SK-N-SH (cell line): ENCODE measurements at regions not wholly inside any gene's neighbourhood (a gene's known extent, or its start where the extent isn't known, plus 50 kb on each side); places are given as distances from the start of the nearest gene placed in this dataset.
"Not testable (repeated sequence)": the region's sequence is repeated elsewhere in the genome, so short reads cannot be mapped to it uniquely, and the experiment has no call there.

Source experiments
- CTCF ChIA-PET: fragments of 300-600, 350-600 bp; formaldehyde crosslinking; extraction: SDS; loops from one replicate; lab custom pipeline; 2021; lab: Yijun Ruan, JAX
- POLR2A ChIA-PET: fragments of 350-600 bp; sonication (Branson Sonifier 250); formaldehyde crosslinking; extraction: SDS; loops from one replicate; lab custom pipeline; 2020; ENCODE audit warnings: antibody characterized with exemption, inconsistent platforms; lab: Yijun Ruan, JAX
- DNase-seq: peaks from one replicate; pipeline ENCODE4 v3.0.0; 2012
- H2AFZ ChIP-seq: fragments of 200-600 bp; sonication (generic); 2 replicates; pipeline ENCODE4 v1.8.1; 2016; ENCODE audit warnings: antibody characterized with exemption, mild to moderate bottlenecking, low read depth
- H3F3A ChIP-seq: fragments of 200-600 bp; sonication (generic); replicated peaks from 2 replicates; pipeline ENCODE3; 2016; ENCODE audit warnings: antibody characterized with exemption, mild to moderate bottlenecking; ENCODE audit not compliant: insufficient read depth
- H3K27ac ChIP-seq, 2 experiments: fragments of 200-500 bp in 1 of 2; fragments of 200-600 bp in 1 of 2; sonication (Bioruptor generic) in 1 of 2; sonication (generic), shearing (Covaris generic) in 1 of 2; 2 replicates each; pipeline versions ENCODE4 v1.5.1 to v1.6.1; 2014 to 2016; ENCODE audit warnings: low read depth in 2 of 2, inconsistent platforms in 1 of 2, low read length in 1 of 2, mild to moderate bottlenecking in 1 of 2, mixed read lengths in 1 of 2
- H3K27me3 ChIP-seq: fragments of 200-600 bp; sonication (generic), shearing (Covaris generic); 2 replicates; pipeline ENCODE4 v1.6.1; 2016; ENCODE audit warnings: mixed run types; ENCODE audit not compliant: insufficient read depth
- H3K36me3 ChIP-seq, 2 experiments: fragments of 200-500 bp in 1 of 2; fragments of 200-600 bp in 1 of 2; sonication (Bioruptor generic) in 1 of 2; sonication (generic) in 1 of 2; replicated peaks in 1 of 2; 2 replicates each; pipeline versions ENCODE3 to v1.5.1; 2014 to 2016; ENCODE audit warnings: low read length in 1 of 2, mild to moderate bottlenecking in 1 of 2; ENCODE audit not compliant: insufficient read depth in 2 of 2, control insufficient read depth in 1 of 2
- H3K4me1 ChIP-seq, 2 experiments: fragments of 200-500 bp in 1 of 2; fragments of 200-600 bp in 1 of 2; sonication (Bioruptor generic) in 1 of 2; sonication (generic), shearing (Covaris generic) in 1 of 2; 2 replicates each; pipeline versions ENCODE4 v1.5.1 to v1.6.1; 2014 to 2016; ENCODE audit warnings: low read depth in 1 of 2, low read length in 1 of 2, mixed run types in 1 of 2; ENCODE audit not compliant: insufficient read depth in 2 of 2, control insufficient read depth in 1 of 2
- H3K4me2 ChIP-seq: fragments of 200-600 bp; sonication (generic), shearing (Covaris generic); 2 replicates; pipeline ENCODE4 v1.6.1; 2017; ENCODE audit warnings: mixed run types
- H3K4me3 ChIP-seq, 2 experiments: fragments of 200-500 bp in 1 of 2; fragments of 200-600 bp in 1 of 2; sonication (Bioruptor generic) in 1 of 2; sonication (generic), shearing (Covaris generic) in 1 of 2; 2 replicates each; pipeline versions ENCODE4 v1.5.1 to v1.8.1; 2014 to 2016; ENCODE audit warnings: low read depth in 2 of 2, inconsistent platforms in 1 of 2, low read length in 1 of 2, mild to moderate bottlenecking in 1 of 2, mixed read lengths in 1 of 2, moderate library complexity in 1 of 2
- H3K79me2 ChIP-seq: fragments of 200-600 bp; sonication (generic); 2 replicates; pipeline ENCODE4 v1.8.1; 2017; ENCODE audit warnings: mild to moderate bottlenecking; ENCODE audit not compliant: insufficient read depth
- H3K9ac ChIP-seq: fragments of 200-600 bp; sonication (generic); 2 replicates; pipeline ENCODE4 v1.6.1; 2017; ENCODE audit warnings: mixed run types
- H3K9me2 ChIP-seq: fragments of 200-600 bp; sonication (generic); 2 replicates; pipeline ENCODE4 v1.6.1; 2017; ENCODE audit warnings: mixed run types
- H3K9me3 ChIP-seq: fragments of 200-600 bp; sonication (generic); 2 replicates; pipeline ENCODE4 v1.6.1; 2017; ENCODE audit warnings: mixed run types, mild to moderate bottlenecking, moderate library complexity
- H4K20me1 ChIP-seq: fragments of 200-600 bp; sonication (generic); 2 replicates; pipeline ENCODE4 v1.6.1; 2017; ENCODE audit warnings: mild to moderate bottlenecking, mixed run types; ENCODE audit not compliant: insufficient read depth
- CHD2 ChIP-seq: fragments of 150-350 bp; IDR thresholded peaks from 2 replicates; pipeline ENCODE4 v1.6.1; 2018; ENCODE audit warnings: low read length; ENCODE audit not compliant: partially characterized antibody
- ELF1 ChIP-seq: IDR thresholded peaks from 2 replicates; pipeline ENCODE4 v1.4.0; 2012
- FOXJ3 ChIP-seq: sonication (generic); formaldehyde crosslinking; IDR thresholded peaks from 2 replicates; pipeline ENCODE4 v1.5.1; 2020; ENCODE audit warnings: mild to moderate bottlenecking, missing genetic modification reagents
- FOXM1 ChIP-seq: IDR thresholded peaks from 2 replicates; pipeline ENCODE4 v1.4.0; 2012; ENCODE audit warnings: low read depth, mild to moderate bottlenecking
- POLR2AphosphoS5 ChIP-seq: IDR thresholded peaks from 2 replicates; pipeline ENCODE4 v1.6.1; 2012; ENCODE audit warnings: low read depth, low read length
- TEAD4 ChIP-seq: IDR thresholded peaks from 2 replicates; pipeline ENCODE4 v1.4.0; 2012; ENCODE audit warnings: mild to moderate bottlenecking, borderline replicate concordance; ENCODE audit not compliant: insufficient read depth
- WGBS: methylation state at CpG from one replicate; pipeline ENCODE4 v1.1.6; 2017; ENCODE audit warnings: low lambda C conversion rate; 5-methylcytosine and 5-hydroxymethylcytosine counted together
- TF ChIP-seq, protein P1 (sequence below): fragments of 200-600 bp; sonication (generic); IDR thresholded peaks from 2 replicates; pipeline ENCODE4 v1.6.1; 2017; ENCODE audit warnings: antibody characterized with exemption, mild to moderate bottlenecking, moderate library complexity
- TF ChIP-seq, protein P2 (sequence below): IDR thresholded peaks from 2 replicates; pipeline ENCODE4 v1.4.0; 2012; ENCODE audit warnings: low read depth, borderline replicate concordance
- TF ChIP-seq, protein P3 (sequence below): IDR thresholded peaks from 2 replicates; pipeline ENCODE4 v1.4.0; 2012; ENCODE audit warnings: low read depth, borderline replicate concordance
- TF ChIP-seq, protein P4 (sequence below): fragments of 150-350 bp; IDR thresholded peaks from 2 replicates; pipeline ENCODE4 v1.6.1; 2016; ENCODE audit warnings: mild to moderate bottlenecking, low read depth, low read length

DNA sequence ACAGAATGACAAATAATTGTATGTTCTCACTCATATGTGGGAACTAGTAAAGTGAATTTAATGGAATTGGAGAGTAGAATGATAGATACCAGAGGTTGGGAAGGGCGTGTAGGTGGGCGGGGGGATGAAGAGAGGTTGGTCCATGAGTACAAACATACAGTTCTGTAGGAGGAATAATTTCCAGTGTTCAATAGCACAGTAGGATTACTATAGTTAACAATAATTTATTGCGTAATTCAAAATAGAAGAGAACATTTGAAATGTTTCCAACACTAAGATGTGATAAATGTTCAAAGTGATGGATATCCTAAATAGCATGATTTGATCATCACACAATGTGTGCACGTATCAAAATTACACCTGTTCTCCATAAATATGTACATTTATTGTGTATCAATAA is 106.2 kb upstream of the IL1RAPL2 start:
- Histone ChIP-seq H3K79me2 (no peaks in the 10 kb centered on the region), H3K9ac (no peak overlapping the region), H3K4me1 (no peaks in the 10 kb centered on the region), H3K27ac (no peak overlapping the region), H3K9me3 (no peaks in the 10 kb centered on the region), H3K4me2 (no peak overlapping the region), H3K27me3 (no peaks in the 10 kb centered on the region), H3K36me3 (no peaks in the 10 kb centered on the region), H2AFZ (no peak overlapping the region), H4K20me1 (no peaks in the 10 kb centered on the region), H3F3A (no peaks in the 10 kb centered on the region), H3K4me3 (no peak overlapping the region), H3K9me2 (no peaks in the 10 kb centered on the region)
- TF ChIP-seq, protein P1, sequence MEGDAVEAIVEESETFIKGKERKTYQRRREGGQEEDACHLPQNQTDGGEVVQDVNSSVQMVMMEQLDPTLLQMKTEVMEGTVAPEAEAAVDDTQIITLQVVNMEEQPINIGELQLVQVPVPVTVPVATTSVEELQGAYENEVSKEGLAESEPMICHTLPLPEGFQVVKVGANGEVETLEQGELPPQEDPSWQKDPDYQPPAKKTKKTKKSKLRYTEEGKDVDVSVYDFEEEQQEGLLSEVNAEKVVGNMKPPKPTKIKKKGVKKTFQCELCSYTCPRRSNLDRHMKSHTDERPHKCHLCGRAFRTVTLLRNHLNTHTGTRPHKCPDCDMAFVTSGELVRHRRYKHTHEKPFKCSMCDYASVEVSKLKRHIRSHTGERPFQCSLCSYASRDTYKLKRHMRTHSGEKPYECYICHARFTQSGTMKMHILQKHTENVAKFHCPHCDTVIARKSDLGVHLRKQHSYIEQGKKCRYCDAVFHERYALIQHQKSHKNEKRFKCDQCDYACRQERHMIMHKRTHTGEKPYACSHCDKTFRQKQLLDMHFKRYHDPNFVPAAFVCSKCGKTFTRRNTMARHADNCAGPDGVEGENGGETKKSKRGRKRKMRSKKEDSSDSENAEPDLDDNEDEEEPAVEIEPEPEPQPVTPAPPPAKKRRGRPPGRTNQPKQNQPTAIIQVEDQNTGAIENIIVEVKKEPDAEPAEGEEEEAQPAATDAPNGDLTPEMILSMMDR: no peak
- TF ChIP-seq POLR2AphosphoS5 (no peak), ELF1 (no peak)
- ChIA-PET CTCF (no interaction called here), POLR2A (no interaction called here)
- WGBS: 19% methylated on average over 4 of the region's 4 CpGs
- no peak for DNase-seq

DNA sequence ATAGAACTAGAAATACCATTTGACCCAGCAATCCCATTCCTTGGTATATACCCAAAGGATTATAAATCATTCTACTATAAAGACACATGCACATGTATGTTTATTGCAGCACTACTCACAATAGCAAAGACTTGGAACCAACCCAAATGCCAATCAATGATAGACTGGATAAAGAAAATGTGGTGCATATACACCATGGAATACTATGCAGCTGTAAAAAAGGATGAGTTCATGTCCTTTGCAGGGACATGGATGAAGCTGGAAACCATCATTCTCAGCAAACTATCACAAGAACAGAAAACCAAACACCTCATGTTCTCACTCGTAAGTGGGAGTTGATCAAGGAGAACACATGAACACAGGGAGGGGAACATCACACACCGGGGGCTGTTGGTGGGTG is 108.9 kb upstream of the IL1RAPL2 start:
- H3K9me3 ChIP-seq, H3K4me1 ChIP-seq, H3K9ac ChIP-seq, DNase-seq, H3F3A ChIP-seq, H3K27ac ChIP-seq, H3K4me2 ChIP-seq, H2AFZ ChIP-seq, H3K4me3 ChIP-seq, H3K27me3 ChIP-seq, H3K79me2 ChIP-seq, H3K36me3 ChIP-seq, CTCF ChIA-PET, H4K20me1 ChIP-seq, H3K9me2 ChIP-seq, POLR2A ChIA-PET: not testable (repeated sequence)
- WGBS: 8% methylated on average over 2 of the region's 2 CpGs

DNA sequence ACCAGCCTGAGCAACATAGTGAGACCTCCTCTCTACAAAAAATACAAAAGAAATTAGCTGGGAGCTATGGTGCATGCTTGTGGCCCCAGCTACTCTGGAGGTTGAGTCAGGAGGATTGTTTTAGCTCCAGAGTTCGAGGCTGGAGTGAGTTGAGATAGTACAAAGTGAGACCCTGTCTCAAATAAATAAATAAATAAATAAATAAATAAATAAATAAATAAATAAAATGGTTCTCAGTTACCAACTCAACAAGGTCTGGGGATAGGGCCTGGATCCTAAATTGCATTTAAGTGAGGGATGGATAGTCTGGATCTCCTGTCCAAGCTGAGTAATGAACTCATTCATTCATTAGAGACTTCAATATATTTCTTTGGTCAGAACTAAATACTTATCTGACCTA is 115.7 kb upstream of the IL1RAPL2 start:
- 0% methylated on average over 1 of the region's 1 CpG for WGBS
- Histone ChIP-seq H3K4me2 (no peak overlapping the region), H3K9me2 (no peaks in the 10 kb centered on the region), H3K4me1 (no peaks in the 10 kb centered on the region), H4K20me1 (no peaks in the 10 kb centered on the region), H3K27me3 (no peaks in the 10 kb centered on the region; the same call in 1 of the 2 replicates), H2AFZ (no peak overlapping the region), H3K4me3 (no peak overlapping the region), H3K9me3 (no peaks in the 10 kb centered on the region), H3F3A (no peaks in the 10 kb centered on the region), H3K9ac (no peak overlapping the region), H3K36me3 (no peaks in the 10 kb centered on the region), H3K79me2 (no peaks in the 10 kb centered on the region), H3K27ac (no peak overlapping the region)
- POLR2A ChIA-PET: no interaction called here
- DNase-seq: no peak
- CTCF ChIA-PET: no interaction called here
- TF ChIP-seq, protein P2, sequence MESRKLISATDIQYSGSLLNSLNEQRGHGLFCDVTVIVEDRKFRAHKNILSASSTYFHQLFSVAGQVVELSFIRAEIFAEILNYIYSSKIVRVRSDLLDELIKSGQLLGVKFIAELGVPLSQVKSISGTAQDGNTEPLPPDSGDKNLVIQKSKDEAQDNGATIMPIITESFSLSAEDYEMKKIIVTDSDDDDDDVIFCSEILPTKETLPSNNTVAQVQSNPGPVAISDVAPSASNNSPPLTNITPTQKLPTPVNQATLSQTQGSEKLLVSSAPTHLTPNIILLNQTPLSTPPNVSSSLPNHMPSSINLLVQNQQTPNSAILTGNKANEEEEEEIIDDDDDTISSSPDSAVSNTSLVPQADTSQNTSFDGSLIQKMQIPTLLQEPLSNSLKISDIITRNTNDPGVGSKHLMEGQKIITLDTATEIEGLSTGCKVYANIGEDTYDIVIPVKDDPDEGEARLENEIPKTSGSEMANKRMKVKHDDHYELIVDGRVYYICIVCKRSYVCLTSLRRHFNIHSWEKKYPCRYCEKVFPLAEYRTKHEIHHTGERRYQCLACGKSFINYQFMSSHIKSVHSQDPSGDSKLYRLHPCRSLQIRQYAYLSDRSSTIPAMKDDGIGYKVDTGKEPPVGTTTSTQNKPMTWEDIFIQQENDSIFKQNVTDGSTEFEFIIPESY: no peak
- TF ChIP-seq FOXJ3 (CRISPR knock-in tag): no peak
- TF ChIP-seq, protein P3, sequence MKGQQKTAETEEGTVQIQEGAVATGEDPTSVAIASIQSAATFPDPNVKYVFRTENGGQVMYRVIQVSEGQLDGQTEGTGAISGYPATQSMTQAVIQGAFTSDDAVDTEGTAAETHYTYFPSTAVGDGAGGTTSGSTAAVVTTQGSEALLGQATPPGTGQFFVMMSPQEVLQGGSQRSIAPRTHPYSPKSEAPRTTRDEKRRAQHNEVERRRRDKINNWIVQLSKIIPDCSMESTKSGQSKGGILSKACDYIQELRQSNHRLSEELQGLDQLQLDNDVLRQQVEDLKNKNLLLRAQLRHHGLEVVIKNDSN: no peak
- TF ChIP-seq CHD2: no peak
- TF ChIP-seq, protein P4, sequence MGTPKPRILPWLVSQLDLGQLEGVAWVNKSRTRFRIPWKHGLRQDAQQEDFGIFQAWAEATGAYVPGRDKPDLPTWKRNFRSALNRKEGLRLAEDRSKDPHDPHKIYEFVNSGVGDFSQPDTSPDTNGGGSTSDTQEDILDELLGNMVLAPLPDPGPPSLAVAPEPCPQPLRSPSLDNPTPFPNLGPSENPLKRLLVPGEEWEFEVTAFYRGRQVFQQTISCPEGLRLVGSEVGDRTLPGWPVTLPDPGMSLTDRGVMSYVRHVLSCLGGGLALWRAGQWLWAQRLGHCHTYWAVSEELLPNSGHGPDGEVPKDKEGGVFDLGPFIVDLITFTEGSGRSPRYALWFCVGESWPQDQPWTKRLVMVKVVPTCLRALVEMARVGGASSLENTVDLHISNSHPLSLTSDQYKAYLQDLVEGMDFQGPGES: no peak
- no peak for TF ChIP-seq ELF1
- TF ChIP-seq FOXM1: no peak
- TF ChIP-seq TEAD4: no peak
- TF ChIP-seq, protein P1: no peak
